NCI-H2107 treated with DMSO at 0.1 percent for 48 hours (cell line): ENCODE measurements at regions not wholly inside any gene's neighbourhood (a gene's known extent, or its start where the extent isn't known, plus 50 kb on each side); places are given as distances from the start of the nearest gene placed in this dataset.
"Not testable (repeated sequence)": the region's sequence is repeated elsewhere in the genome, so short reads cannot be mapped to it uniquely, and the experiment has no call there.

Source experiments
- DNase-seq: peaks from one replicate; lab custom pipeline; 2025; ENCODE audit not compliant: unreplicated experiment; lab: John Stamatoyannopoulos, UW

DNA sequence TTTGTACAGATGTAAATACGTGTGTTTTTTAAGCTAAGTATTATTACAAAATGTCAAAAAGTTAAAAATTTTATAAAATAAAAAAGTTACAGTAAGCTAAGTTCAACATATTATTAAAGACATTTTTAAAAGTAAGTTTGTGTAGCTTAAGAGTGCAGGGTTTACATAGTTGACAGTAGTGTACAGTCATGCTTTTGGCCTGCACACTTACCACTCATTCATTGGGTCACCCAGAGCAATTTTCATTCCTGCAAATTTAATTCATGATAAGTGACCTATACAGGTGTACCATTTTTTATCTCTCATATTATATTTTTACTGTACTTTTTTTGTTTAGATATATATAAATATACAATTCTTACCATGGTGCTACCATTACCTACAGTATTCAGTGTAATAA lies 769.9 kb upstream of the SLITRK6 start:
- no peak for DNase-seq

DNA sequence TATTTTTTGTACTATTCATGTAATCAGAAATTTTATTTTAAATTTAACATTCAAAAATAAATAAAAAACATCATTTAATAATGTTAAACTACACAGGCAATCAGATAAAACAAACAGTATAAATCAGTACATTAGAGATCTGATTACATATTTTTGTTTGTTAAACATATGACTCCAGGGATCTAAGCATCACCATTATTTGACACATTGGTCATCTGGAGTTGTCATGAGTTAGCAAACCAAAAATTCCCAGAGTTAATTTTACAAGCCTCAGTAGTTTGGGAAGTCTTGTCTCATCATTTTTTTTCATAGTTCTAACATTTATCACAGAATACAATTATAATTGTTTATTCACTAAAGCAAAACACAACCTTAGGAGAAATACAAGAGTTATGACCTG lies 770.8 kb upstream of the SLITRK6 start:
- no peak for DNase-seq

DNA sequence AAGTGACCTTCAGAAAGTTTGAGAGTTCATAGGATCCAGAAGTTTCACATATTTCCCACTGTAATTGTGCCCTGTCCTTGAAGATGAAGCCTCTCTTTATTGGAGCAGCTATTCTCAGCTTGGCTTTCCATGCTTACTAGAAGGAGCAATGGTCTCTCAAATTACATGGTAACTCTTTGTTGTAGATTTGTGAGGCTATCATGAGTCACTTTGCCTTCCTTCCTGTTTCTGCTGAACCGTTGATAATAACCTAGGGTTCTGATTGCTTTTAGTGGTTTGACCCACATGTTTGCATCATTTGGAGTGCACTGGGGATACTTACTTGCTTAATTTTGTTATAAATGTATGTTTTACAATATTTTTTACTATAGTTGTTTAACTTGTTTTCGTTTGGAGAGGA lies 772.9 kb upstream of the SLITRK6 start:
- no peak for DNase-seq

DNA sequence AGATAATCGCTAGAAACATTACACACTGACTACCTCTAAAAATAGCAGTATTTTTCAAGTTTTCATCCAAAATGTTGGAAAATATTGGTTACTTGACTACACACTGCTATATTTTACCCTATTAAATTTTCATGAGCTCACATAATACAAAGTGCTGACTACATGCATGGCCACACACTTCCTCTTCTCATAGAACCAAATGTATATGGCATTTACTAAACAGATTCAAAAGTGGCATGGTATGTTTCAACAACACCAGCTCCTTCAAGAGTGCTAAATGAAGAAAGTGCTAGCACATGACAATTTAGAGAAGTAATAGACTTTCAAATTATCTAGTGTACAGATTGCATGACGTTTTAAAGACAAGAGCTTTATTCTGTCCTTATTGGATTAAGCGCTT lies 780.4 kb upstream of the SLITRK6 start:
- no peak for DNase-seq

DNA sequence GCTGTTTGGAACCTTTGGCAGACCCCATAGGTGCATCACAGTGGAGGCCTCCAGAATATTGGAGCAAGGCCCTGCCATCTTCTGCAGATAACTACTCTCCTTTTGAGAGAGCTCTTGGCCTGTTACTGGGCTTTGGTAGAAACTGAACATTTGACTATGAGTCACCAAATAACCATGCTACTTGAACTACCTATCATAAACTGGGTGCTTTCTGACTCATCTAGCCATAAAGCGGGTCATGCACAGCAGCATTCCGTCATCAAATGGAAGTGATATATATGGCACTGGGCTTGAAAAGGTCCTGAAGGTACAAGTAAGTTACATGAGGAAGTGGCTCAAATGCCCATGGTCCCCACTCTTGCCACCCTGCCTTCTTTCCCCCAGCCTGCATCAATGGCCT lies 782.5 kb upstream of the SLITRK6 start:
- DNase-seq, result no peak

DNA sequence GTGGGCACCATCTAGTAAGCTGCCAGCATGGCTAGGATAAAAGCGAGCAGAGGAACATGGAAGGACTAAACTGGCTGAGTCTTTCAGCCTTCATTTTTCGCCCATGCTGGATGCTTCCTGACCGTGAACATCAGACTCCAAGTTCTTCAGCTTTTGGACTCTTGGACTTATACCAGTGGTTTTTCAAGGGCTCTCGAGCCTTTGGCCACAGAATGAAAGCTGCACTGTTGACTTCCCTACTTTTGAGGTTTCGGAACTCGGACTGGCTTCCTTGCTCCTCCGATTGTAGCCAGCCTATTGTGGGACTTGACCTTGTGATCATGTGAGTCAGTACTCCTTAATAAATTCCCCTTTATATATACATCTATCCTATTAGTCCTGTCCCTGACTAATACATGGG lies 785.1 kb upstream of the SLITRK6 start:
- DNase-seq, result no peak

DNA sequence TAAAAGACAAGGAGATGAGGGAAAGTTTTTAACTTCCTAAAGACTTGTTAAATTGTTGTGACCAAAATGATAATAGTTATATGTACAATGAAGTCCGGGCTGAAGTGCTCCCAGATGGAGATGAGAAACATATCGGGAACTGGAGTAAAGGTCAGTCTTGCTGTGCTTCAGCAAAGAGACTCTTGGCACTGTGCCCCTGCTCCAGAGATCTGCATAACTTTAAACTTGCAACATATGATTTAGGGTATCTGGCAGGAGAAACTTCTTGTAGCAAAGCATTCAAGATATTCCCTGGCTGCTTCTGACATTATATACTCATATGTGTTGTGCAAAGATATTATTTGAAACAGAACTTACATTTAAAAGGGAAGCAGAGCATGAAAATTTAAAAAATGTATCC lies 786.6 kb upstream of the SLITRK6 start:
- no peak for DNase-seq

DNA sequence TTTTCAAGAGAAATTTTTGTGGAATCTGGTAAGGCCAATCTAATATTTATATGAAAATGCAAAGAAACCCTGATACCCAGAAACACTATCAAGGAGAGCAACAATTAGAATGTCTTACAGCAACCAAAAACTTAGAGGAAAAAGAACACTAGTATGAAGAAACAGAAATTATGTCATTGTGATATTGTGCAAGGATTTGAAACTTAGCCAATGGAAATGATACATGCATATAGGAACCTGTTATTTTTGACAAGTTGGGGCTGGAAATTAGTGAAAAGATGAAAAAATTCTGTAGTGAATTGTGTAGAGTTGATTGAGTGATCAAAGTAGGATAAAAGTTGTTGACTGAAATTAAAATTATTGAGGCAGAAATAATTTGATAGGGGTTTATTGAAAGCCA lies 792.6 kb upstream of the SLITRK6 start:
- no peak for DNase-seq

DNA sequence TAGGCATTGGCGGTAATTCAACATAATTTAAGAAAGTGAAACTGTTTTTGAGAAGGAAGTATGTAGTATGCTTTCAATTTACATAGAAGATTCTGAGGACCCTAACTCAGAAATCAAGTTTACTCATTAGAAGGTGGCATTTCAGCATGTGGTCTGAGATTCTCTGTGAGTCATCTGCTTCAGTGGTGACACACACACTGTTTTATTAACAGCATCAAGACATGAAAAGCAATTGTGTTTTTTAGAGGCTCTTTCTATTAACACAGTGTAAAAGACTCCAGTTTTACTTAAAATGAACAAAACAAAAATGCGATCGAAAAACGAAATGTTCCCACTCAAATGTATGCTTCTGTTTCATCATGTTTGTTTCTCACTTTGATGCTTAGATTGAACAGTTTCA lies 802.1 kb upstream of the SLITRK6 start:
- DNase-seq, result no peak

DNA sequence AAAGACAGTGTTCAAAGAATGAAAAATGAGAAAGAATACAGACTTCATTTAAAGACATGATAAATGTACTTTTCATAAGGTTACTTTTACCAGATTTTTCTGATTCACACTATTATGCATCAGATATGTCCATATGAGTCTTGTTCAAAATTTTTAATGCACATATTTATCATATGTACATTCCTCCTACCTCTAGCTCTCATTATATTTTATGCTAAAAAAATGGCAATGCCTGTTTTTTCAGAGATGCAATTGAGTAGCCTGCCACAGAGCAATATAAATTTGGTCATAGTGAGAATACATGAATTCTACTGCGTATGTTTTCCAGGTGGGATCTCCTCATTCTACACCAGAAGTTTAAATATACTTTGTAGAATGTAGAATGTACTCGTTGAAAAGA lies 807.0 kb upstream of the SLITRK6 start:
- DNase-seq, result no peak

DNA sequence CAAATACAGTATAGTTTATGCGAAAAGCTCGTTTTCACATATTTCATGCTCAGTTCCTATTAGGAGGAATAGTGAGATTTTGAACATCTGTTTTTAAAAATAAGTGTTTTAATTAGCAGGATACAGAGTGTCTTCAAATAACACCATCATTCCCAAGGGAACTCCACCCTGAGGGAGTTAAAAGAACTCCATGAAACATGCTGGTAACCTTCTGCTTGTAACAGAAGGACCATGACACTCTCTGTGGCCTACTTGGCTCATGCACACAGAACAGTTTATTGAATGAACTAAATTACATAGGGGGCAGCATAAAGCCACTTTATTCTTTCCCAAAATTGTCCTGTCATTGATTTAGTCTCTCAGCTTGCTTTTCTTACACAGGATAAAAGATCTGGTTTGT lies 809.5 kb upstream of the SLITRK6 start:
- DNase-seq, result no peak

DNA sequence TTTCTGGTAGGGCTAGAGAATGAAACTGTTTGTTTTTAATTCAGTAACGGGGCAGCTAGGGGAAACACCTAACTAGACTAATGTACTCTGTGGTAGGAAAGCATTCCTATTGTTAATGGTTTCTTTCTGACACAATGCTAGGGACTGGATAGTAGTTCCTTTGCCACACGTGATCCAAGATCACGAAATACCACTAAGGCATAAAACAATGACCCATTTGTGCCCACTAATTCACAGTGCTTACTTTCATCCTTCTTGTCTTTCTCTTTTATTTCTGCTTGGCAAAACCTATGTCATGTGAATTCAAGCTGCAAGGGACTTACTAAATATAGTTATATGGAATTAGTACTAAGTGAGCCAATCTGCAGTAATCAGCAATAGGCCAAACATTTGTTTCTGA lies 834.1 kb upstream of the SLITRK6 start:
- DNase-seq, result no peak

DNA sequence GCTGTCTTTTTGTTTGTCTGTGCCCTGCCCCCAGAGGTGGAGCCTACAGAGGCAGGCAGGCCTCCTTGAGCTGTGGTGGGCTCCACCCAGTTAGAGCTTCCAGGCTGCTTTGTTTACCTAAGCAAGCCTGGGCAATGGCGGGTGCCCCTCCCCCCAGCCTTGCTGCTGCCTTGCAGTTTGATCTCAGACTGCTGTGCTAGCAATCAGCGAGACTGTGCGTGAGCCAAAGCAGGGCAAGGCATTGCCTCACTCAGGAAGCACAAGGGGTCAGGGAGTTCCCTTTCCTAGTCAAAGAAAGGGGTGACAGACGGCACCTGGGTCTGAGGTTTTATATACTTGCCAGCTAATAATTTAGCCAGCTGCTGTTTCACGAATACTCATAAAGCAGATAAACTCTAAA lies 852.0 kb upstream of the SLITRK6 start:
- DNase-seq, result not testable (repeated sequence)

DNA sequence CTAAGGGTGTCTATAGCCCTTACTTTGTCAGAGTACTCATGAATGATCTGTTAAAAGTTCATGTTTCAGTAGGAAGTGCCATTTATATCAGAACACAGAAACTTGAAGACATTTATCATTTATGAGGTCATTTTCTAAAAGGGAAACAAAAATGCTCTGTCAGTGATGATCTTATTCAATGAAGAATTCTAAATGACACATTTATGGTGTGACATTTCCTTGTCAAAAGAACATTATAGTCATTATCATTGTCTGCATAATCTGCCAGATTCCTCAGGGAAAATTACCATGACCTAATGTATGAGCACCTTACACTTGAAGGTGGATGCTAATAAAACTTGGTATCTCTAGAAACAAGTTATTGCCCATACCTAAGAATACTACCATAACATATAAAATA lies 853.8 kb upstream of the SLITRK6 start:
- DNase-seq, result no peak

DNA sequence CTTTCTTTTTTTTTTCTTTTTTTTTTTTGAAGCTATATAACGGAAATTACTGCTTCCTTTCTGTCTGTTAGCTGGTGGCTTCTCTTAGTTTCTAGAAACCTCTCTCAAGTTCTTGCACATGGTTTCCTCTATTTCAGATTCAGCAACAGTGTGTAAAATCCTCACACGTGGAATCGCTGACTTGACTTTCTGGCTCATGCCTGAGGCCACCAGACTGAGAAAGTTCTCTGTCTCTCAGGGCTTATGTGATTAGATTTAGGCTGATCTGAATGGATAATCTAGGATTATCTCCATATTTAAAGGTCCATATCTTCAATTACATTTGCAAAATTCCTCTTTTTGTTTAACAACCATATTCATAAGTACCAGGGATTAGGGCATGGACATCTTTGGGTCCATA lies 856.3 kb upstream of the SLITRK6 start:
- DNase-seq, result no peak

DNA sequence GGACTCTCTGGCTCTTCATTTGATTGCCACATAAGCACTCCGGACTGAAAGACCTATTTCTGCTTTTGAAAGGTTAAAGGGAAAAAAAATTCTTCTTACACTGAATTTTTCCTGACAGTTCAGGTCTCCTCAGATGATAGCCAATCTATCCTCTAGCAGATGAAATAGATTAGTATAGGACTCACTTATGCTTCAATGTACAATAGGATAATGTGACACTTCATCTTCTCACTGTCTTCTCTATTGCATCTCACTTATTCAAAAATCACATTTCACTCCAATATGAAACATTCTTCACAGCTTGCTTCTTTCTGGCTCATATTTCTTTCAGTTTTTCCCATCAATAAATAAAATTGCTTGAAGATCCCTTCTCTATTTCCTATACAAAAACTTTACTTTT lies 860.9 kb upstream of the SLITRK6 start:
- DNase-seq, result no peak

DNA sequence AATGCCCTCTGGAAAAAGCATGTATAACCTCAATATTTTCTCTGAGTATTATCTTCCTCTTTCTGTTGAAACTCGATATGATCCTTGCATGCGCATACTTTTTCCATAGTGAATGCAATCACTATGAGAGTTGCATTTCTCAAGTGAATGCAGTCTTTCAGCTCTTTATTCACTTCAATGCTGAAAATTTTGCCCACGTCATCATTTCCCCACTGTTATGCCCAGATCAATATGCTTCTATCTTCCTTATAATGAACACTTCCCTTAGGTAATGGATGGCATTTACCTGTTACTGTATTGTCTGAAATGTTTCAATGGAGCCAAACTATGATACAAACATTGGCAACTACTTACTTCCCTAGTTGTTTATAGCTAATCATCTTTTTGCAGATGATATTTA lies 866.6 kb upstream of the SLITRK6 start:
- DNase-seq, result no peak

DNA sequence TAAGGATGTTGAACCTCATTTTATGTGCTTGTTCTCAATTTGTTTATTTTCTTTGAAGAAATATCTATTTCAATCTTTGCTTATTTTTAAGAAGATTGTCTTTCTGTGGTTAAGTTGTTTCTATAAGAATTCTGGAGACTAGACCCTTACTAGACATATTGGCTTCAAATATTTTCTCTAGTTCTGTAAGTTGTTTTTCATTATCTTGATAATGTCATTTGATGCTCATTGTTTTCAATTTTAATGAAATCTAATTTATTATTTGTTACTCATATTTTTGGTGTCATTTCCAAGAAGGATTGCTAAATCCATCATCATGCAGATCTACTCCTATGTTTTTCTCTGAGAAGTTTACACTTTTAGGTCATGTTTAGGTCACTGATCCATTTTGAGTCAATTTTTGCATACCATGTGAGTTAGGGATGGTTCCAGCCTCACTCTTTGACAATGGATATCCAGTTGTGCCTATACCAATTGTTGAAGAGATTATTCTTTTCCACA lies 874.8 kb upstream of the SLITRK6 start:
- DNase-seq, result no peak

DNA sequence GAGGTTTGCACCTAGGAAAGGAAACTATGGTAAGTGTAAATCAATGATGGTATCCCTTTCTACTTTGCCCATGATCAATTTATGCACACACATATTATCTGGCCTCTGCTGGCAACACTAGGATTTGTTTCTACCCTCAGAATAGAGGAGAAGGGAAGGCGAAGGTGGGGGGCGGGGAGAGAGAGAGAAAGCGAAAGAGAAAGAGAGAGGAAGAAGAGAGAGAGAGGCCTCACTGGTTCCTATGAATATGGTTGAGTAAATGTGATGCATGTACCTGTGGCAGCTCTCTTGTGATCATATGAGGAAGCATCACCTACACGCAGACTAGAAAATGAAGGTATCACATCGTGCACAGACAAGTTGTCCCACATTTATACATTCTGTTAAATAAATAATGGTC lies 882.0 kb upstream of the SLITRK6 start:
- no peak for DNase-seq

DNA sequence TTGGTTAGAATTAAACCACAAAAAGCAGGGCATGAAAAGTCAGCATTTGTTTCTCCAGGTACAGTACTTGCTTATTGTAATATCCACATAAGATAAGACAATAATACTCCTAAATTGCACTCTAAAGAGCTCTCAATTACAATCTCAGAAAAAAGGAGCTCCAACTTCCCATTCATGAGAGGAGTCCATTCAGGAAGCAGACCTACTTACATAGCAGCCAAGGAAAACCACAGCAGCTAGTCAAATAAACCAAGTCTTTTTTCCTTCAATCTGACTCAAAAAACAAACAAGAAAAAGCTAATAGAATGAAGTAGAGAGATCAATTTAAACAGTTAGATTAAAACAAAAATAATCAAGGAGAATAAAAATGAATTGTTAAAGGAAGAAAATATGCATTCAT lies 885.2 kb upstream of the SLITRK6 start:
- DNase-seq, result peak; percentile 22

DNA sequence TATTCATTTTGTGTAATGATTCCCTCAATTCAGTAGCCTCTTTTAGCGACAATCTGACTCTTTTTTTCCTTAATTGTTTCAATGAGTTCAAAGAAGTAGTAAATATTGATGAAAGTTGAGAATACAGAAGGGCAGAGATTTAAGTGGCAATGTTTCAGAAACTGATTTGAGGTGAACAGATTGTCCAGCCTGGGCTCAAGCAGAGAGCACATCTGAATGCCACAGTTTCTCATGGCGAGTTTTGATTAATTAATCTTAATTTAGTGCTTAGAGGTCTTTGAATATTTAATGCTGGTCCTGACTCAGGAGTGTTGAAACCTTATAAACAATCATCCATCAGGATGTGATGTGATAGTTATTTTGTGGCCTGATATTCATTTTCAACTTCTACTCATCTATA lies 890.7 kb upstream of the SLITRK6 start:
- DNase-seq, result no peak

DNA sequence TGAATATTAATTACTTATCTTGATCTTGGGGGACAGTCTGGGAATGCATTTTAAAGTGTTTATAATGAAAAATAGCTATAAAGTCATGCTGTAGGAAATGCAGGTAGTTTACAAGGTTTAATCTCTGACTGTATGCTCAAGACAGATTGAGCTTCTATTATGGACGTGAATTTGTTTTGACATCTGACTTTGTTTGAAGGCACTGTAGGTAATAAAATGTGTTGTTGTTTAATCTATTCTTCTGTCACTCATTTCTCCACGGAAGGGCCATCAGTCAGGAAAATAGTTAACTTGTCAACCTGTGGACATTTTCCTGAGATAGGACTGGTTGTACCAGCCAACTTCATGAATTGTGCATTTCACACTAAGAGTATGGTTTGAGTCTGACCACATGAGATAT lies 893.1 kb upstream of the SLITRK6 start:
- DNase-seq, result no peak

DNA sequence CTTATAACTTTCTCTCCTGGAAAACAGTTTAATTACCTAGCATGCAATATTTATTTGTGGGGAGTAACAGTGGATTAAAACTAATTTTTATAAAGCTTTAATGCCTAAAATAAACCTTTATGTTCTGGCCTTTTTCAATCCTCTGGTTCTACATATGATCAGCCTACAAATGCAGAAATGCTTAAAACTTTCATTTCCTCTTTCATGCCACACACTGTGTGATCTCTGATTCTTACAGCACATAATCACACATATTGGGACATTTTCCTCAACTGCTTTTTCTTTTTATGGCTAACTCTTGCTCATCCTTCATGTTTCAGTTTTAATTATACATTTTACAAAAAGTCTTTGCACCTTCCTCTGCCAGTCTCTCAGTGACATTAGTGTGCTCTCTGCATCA lies 910.8 kb upstream of the SLITRK6 start:
- no peak for DNase-seq

DNA sequence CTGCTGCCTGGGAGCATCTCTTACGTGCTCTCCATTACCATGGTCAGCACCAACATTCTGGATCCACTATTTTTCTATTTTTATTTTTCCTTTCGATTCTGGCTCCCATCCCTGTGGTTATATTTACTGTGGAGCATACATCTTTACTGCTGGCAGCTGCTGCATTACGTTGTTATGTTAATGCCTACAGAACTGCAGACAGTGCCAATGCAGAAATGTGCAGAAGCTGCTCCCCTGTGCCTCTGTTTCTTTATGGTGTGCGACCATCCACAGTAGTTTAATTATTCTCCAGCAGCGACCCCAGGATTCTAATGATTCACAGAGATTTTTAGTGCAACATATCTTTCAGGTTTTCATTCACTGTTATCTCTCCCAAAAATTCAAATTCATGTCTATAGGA lies 911.7 kb upstream of the SLITRK6 start:
- no peak for DNase-seq
